ENCODE measurements at regions not wholly inside any gene's neighbourhood (a gene's known extent, or its start where the extent isn't known, plus 50 kb on each side); places are given as distances from the start of the nearest gene placed in this dataset.

DNA sequence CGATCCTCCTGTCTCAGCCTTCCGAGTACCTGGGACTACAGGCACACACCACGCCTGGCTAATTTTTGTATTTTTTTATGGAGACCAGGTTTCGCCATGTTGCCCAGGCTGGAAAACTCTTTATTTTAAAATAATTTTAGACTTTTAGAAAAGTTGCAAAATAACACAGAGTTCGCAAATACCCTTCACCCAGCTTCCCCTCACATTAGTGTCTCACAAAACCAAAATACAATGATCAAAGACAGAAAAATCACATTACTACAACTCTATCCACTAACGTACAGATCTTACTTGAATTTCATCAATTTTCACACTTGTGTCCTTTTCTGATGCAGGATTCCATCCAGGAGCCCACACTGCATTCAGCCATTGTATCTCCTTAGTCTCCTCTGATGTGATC lies 58.8 kb upstream of the ERRFI1 start:
- no peak for TF ChIP-seq ZNF274 (IDR thresholded peaks at IDR 0.05; ENCODE audit: low read depth, low read length)
- H3K4me3 ChIP-seq (ENCODE audit: low read length): no peak overlapping the region

DNA sequence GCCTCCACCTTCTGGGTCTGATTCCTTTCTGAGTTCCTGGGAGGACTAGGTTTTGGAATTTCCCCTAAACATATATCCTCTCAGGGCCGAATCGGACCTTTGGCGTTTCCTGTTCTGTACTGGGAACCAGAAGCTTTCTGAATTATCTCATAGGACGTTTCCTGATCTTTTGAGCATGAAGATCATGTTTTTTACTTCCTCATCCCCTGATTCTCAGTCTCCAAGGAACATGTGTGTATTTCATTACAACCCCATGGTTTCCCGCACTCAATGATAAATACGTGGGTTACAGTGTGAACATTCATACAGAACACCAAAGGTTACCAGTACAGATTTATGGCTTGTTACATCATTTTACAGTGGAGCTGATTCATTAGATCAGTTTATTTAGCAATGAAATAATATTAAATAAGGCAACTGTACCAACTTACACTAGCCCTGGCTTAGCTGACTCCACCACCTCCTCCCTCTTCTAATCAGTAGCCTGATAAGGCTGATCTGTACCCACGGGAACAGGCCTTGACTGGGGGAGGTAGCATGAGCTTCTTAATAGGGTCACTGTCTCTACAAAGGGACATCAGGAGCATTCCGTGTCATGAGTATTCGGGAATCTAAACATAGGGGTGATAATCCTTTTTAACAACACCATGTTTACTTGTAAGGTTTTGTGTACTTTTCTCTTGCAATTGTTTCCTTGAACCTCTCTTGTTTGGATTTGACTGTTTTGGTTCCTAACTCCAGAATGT lies 57.8 kb upstream of the ERRFI1 start:
- TF ChIP-seq ZNF274 (IDR thresholded peaks at IDR 0.05; ENCODE audit: low read depth, low read length): no peak
- no peak overlapping the region for H3K4me3 ChIP-seq (ENCODE audit: low read length)

DNA sequence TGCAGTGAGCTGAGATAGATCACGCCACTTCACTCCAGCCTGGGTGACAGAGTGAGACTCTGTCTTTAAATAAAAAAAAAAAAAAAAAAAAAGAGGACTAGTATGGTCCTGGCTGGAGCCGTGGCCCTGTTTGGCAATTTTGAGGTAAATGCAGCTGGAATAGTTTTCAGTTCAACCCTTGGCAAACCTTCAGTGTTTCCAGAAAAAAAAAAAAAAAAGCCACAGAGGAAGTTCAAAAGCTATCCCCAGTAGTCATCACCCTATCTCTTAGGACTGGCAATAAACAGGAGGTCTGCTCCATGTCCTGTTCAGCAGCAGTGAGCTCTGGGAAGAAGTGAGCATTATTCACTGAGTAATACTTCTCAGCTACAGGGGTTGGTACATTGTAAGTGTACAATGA lies 56.8 kb upstream of the ERRFI1 start:
- no peak for TF ChIP-seq ZNF274 (IDR thresholded peaks at IDR 0.05; ENCODE audit: low read depth, low read length)

DNA sequence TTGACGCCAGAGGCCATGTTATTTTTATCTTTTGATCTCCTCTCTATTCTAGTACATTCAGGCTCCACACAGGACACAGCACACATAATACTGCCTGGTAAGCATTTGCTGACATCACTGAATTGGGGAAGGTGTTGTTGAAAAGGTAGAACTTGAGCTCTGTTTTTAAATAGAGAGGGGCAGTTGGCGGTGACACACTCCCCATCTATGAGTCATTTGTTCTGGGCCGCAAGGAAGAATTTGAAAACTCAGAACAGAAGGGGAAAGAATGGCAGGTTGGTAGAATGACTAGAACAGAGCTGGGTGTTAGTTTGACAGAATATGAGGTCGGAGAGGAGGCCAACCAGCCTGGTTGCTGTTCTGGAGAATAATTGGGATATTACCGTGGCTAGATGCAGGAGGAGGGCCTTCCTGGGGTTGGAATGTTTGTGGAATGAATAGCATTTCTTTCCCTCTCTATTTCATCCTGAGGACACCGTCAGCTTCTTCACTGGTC lies 52.1 kb upstream of the ERRFI1 start:
- TF ChIP-seq ZNF274 (IDR thresholded peaks at IDR 0.05; ENCODE audit: low read depth, low read length): no peak
- no peak overlapping the region for H3K4me3 ChIP-seq (ENCODE audit: low read length)

More for the DNA sequence above, 56.8 kb upstream of the ERRFI1 start:
- no peak overlapping the region for H3K4me3 ChIP-seq (ENCODE audit: low read length)

DNA sequence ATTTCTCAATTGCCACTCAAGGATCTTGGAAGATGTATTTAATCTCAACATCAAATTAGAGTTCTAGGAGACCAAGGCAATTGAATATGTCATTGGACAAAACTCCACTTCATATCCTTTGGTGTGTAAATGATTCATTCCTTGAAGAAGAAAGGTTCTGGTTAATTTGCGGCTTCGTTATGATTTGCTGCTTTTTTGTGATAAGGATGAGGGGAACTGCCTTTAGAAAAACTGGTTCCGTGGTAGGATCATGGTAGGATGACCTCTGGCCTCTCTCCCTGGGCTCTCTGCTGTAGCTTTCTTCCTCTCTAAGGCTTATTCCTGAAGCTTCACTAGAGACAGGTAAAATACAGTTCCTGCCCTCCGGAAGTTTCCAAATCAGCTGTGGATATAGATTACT lies 51.5 kb upstream of the ERRFI1 start:
- no peak for TF ChIP-seq ZNF274 (IDR thresholded peaks at IDR 0.05; ENCODE audit: low read depth, low read length)
- no peak overlapping the region for H3K4me3 ChIP-seq (ENCODE audit: low read length)

DNA sequence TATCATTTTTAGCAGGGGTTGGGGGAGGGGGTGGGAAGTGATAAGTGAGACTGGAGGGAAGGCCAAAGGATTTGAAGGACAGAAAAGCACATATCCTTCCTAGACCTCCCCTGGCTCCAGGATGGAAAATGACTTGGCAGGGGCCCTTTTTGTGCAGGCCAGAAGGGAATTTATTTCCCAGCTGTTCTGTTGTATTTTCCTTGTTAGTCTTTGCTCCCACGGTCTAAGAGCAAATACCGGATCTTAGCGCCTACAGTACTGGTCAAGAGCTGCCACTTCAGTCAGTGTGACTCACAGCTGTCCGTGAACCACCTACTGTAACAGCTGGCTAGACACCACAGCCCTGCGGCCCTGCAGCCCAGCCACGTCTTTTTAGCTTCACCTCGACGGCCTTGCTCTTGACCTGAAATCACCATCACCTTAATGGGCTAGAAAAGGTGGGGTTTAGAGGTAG lies 51.0 kb upstream of the ERRFI1 start:
- no peak overlapping the region for H3K4me3 ChIP-seq (ENCODE audit: low read length)
- TF ChIP-seq ZNF274 (IDR thresholded peaks at IDR 0.05; ENCODE audit: low read depth, low read length): no peak

DNA sequence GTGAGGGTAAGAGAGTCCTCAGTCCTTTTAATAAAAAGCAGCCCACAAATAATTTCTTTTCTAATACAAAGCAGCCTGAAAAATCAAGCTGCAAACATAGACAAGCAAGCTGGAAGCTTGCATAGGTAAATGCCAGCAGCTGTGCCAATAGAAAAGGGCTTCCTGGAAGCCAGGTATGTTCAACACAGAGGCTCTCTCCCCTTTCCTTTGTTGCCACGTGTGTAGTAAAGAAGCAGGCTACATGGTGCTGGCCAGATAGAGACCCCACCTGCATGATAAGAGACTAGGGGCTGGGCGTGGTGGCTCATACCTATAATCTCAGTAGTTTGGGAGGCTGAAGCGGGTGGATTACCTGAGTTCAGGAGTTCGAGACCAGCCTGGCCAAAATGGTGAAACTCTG lies 50.1 kb upstream of the ERRFI1 start:
- TF ChIP-seq ZNF274 (IDR thresholded peaks at IDR 0.05; ENCODE audit: low read depth, low read length): no peak
- no peak overlapping the region for H3K4me3 ChIP-seq (ENCODE audit: low read length)

Measured in GM08714 (cell line).